Mesothelial cell of epicardium (in vitro differentiated cells): ENCODE measurements at regions not wholly inside any gene's neighbourhood (a gene's known extent, or its start where the extent isn't known, plus 50 kb on each side); places are given as distances from the start of the nearest gene placed in this dataset.

Experiments
- DNase-seq, 2 experiments: peaks; one replicate each; pipeline ENCODE4 v3.0.0; 2021; ENCODE audit warnings: low spot score in 2 of 2; ENCODE audit not compliant: unreplicated experiment in 2 of 2
- H3K27ac Mint-ChIP-seq: 2 replicates; pipeline ENCODE4 v1.8.0; 2021; ENCODE audit warnings: mixed read lengths
- H3K27me3 Mint-ChIP-seq: 2 replicates; pipeline ENCODE4 v1.8.0; 2021; ENCODE audit warnings: low read depth, mixed read lengths
- H3K36me3 Mint-ChIP-seq: 2 replicates; pipeline ENCODE4 v1.8.0; 2021; ENCODE audit warnings: mixed read lengths
- H3K4me1 Mint-ChIP-seq: 2 replicates; pipeline ENCODE4 v1.8.0; 2021; ENCODE audit warnings: mixed read lengths
- H3K4me3 Mint-ChIP-seq: 2 replicates; pipeline ENCODE4 v1.8.0; 2021; ENCODE audit warnings: mild to moderate bottlenecking, moderate library complexity, mixed read lengths
- H3K9me3 Mint-ChIP-seq: 2 replicates; pipeline ENCODE4 v1.8.0; 2021; ENCODE audit warnings: mixed read lengths
- TF ChIP-seq, protein P1 (sequence below): fragments of 200-600 bp; sonication (generic); IDR thresholded peaks from one replicate; pipeline ENCODE4 v1.5.0; 2021; ENCODE audit warnings: antibody characterized with exemption; ENCODE audit not compliant: unreplicated experiment

DNA sequence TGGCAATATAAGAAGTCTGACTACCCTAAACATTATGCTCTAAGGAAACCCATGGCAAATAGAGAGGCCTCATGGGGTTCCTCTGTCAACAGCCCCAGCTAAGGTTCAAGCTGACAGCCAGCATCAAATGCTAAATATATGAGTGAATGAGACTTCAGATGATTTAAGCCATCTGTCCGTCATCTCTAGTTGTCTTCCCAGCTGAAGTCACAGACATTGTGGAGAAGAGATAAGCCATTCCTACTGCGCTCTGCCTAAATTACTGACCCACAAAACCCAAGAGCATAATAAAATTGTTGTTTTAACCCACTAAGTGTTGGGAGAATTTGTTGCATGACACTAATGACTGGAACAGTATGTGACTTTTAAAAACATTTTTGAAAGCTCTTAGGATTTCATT is 87.3 kb upstream of the IGSF10 start:
- Mint-ChIP-seq H3K36me3 (no peaks in the 10 kb centered on the region), H3K4me1 (peaks cover 34% of the 10 kb centered on the region), H3K4me3 (no peak overlapping the region), H3K9me3 (no peaks in the 10 kb centered on the region), H3K27me3 (no peaks in the 10 kb centered on the region), H3K27ac (no peak overlapping the region)
- TF ChIP-seq, protein P1, sequence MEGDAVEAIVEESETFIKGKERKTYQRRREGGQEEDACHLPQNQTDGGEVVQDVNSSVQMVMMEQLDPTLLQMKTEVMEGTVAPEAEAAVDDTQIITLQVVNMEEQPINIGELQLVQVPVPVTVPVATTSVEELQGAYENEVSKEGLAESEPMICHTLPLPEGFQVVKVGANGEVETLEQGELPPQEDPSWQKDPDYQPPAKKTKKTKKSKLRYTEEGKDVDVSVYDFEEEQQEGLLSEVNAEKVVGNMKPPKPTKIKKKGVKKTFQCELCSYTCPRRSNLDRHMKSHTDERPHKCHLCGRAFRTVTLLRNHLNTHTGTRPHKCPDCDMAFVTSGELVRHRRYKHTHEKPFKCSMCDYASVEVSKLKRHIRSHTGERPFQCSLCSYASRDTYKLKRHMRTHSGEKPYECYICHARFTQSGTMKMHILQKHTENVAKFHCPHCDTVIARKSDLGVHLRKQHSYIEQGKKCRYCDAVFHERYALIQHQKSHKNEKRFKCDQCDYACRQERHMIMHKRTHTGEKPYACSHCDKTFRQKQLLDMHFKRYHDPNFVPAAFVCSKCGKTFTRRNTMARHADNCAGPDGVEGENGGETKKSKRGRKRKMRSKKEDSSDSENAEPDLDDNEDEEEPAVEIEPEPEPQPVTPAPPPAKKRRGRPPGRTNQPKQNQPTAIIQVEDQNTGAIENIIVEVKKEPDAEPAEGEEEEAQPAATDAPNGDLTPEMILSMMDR: no peak
- DNase-seq: no peak

DNA sequence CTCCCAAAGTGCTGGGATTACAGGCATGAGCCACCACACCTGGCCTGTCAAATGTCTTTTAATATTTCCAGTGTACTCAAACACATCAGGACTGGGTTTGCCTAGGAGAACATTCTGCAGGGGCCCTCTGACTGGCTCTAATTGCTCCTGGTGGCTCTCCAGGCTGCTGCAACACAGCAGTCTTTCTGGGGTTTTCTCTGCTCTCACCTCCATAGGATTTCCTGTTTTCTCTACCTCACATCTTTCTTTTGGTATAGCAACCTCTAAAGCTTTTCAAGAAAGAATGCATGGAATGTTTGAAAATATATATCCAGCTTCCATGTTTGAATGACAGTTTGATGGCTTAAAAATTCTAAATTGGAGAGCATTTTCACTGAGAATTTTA is 83.3 kb upstream of the IGSF10 start:
- no peaks in the 10 kb centered on the region for H3K27me3 Mint-ChIP-seq
- TF ChIP-seq, protein P1: no peak
- no peak overlapping the region for H3K4me3 Mint-ChIP-seq
- no peak overlapping the region for H3K27ac Mint-ChIP-seq
- no peaks in the 10 kb centered on the region for H3K9me3 Mint-ChIP-seq
- no peak for DNase-seq
- H3K4me1 Mint-ChIP-seq: peaks cover 47% of the 10 kb centered on the region
- H3K36me3 Mint-ChIP-seq: no peaks in the 10 kb centered on the region

DNA sequence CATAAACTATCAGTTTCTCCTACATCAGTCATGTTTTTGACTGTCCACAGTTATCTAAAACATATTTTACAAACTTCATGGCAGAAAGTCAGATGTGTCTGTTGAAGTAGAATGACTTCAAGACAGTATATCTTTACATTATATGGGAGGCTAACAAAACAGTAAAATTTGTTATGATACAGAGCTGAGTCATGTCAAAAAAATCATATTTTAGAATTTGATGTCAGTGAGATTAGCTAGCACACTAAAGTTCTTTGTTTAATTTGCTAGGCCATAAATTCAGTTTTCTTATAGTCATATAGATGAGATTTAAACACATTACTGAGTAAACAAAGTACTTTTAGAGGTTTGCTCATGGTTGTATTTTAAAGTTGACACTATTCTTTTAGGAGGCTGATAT is 80.3 kb upstream of the IGSF10 start:
- TF ChIP-seq, protein P1: no peak
- Mint-ChIP-seq H3K4me3 (no peak overlapping the region), H3K9me3 (no peaks in the 10 kb centered on the region), H3K4me1 (peaks cover 54% of the 10 kb centered on the region), H3K27me3 (no peaks in the 10 kb centered on the region), H3K36me3 (no peaks in the 10 kb centered on the region), H3K27ac (no peak overlapping the region)
- no peak for DNase-seq

DNA sequence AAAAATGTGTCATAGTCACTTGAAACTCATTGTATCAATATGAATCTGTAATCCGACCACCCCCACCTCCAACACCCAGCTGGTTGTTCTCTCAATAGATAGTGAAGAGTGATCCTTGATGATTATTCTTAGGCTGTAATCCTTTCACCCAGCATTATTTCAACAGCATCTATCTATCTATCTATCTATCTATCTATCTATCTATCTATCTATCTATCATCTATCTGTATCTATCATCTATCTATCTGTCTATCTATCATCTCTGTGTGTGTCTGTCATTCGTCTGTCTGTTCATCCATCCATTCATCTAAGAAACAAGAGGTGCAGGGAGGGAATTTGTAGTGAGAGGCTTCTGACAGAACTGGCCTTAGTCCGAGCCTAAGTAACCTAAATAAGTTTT is 78.7 kb upstream of the IGSF10 start:
- TF ChIP-seq, protein P1: no peak
- H3K27ac Mint-ChIP-seq: no peak overlapping the region
- no peaks in the 10 kb centered on the region for H3K36me3 Mint-ChIP-seq
- no peak for DNase-seq
- peaks cover 46% of the 10 kb centered on the region for H3K4me1 Mint-ChIP-seq
- no peaks in the 10 kb centered on the region for H3K27me3 Mint-ChIP-seq
- no peaks in the 10 kb centered on the region for H3K9me3 Mint-ChIP-seq
- H3K4me3 Mint-ChIP-seq: no peak overlapping the region

DNA sequence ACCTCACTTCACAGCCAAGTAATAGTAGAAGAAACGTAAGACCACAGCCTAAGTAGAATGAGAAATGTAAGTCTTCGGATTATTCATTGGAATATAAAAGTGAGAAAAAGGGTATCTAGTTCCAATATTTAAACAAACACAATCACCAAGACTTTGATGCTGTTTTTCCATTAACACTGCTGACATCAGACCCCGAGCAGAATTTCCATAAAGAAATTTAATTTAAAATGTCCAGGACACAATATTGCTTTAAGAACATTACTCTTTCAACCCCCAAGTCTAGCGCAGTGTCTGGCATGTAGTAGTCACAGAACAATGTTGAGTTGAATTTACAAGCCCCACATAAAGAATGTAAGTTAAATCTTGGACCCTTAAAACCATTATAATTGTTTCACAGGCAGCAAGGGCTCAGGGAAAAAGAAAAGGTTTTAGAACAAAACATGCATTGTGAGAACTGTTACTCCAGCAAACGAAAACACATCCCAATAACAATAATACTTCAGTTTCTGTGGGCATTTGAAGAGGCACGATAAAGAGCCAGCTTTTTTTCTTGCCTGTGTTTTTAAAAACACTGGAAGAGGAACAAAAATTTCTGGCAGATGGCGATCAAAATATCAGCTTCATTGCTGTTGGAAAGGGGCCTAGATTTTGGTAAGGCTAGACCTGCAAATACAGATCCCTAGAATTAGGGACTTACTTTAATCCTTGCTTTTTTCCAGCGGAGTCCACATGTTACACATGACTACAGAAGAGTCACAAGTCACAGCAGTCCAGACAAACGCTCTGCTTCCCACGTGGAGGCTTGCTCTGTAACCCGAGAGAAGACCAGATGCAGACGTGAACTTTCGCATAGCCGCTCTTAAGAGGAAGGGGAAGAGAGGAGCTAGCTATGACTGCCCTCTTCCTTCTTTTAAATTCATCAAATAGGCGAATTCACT is 77.9 kb upstream of the IGSF10 start:
- H3K27ac Mint-ChIP-seq: peak overlapping the region; percentile 37

More for the DNA sequence above, 77.9 kb upstream of the IGSF10 start:
- H3K27me3 Mint-ChIP-seq: no peaks in the 10 kb centered on the region
- peaks cover 39% of the 10 kb centered on the region for H3K4me1 Mint-ChIP-seq
- no peaks in the 10 kb centered on the region for H3K9me3 Mint-ChIP-seq
- TF ChIP-seq, protein P1: no peak
- H3K4me3 Mint-ChIP-seq: no peak overlapping the region
- no peaks in the 10 kb centered on the region for H3K36me3 Mint-ChIP-seq
- no peak for DNase-seq
